GM19023 (cell line): ENCODE measurements at regions not wholly inside any gene's neighbourhood (a gene's known extent, or its start where the extent isn't known, plus 50 kb on each side); places are given as distances from the start of the nearest gene placed in this dataset.
"Not testable (repeated sequence)": the region's sequence is repeated elsewhere in the genome, so short reads cannot be mapped to it uniquely, and the experiment has no call there.

Experiments used
- ATAC-seq: cut with Tn5 transposase; IDR thresholded peaks from one replicate; pipeline ENCODE4 v1.9.1; 2021; ENCODE audit warnings: mild to moderate bottlenecking, moderate library complexity; ENCODE audit not compliant: unreplicated experiment

GRCh38 chr7:110187877-110188554, 902.9 kb upstream of the LRRN3 start:
- no peak for ATAC-seq

GRCh38 chr7:110204527-110204926, 886.4 kb upstream of the LRRN3 start:
- ATAC-seq = no peak

- ATAC-seq = no peak
These were observed 885.0 kb upstream of the LRRN3 start for GRCh38 chr7:110205899-110206298.

GRCh38 chr7:110209884-110210283, 881.0 kb upstream of the LRRN3 start:
- no peak for ATAC-seq

GRCh38 chr7:110210941-110211608, 879.9 kb upstream of the LRRN3 start:
- ATAC-seq = no peak

- ATAC-seq = no peak
These were observed 866.3 kb upstream of the LRRN3 start for GRCh38 chr7:110224643-110225042.

GRCh38 chr7:110246118-110246517, 844.8 kb upstream of the LRRN3 start:
- ATAC-seq = no peak

GRCh38 chr7:110253093-110253492, 837.8 kb upstream of the LRRN3 start:
- ATAC-seq = no peak

- no peak for ATAC-seq
These were observed 833.3 kb upstream of the LRRN3 start for GRCh38 chr7:110257673-110258072.

- ATAC-seq = no peak
These were observed 828.7 kb upstream of the LRRN3 start for GRCh38 chr7:110262251-110262650.

GRCh38 chr7:110264288-110264687, 826.6 kb upstream of the LRRN3 start:
- ATAC-seq = no peak

GRCh38 chr7:110281362-110281761, 809.6 kb upstream of the LRRN3 start:
- no peak for ATAC-seq

GRCh38 chr7:110283056-110283455, 807.9 kb upstream of the LRRN3 start:
- no peak for ATAC-seq

GRCh38 chr7:110291430-110291829, 799.5 kb upstream of the LRRN3 start:
- no peak for ATAC-seq

- ATAC-seq = no peak
These were observed 794.6 kb upstream of the LRRN3 start for GRCh38 chr7:110296321-110296720.

- ATAC-seq = no peak
These were observed 783.2 kb upstream of the LRRN3 start for GRCh38 chr7:110307776-110308175.

- no peak for ATAC-seq
These were observed 782.1 kb upstream of the LRRN3 start for GRCh38 chr7:110308791-110309190.

- no peak for ATAC-seq
These were observed 781.0 kb upstream of the LRRN3 start for GRCh38 chr7:110309941-110310340.

GRCh38 chr7:110311556-110311955, 779.4 kb upstream of the LRRN3 start:
- no peak for ATAC-seq

- no peak for ATAC-seq
These were observed 773.2 kb upstream of the LRRN3 start for GRCh38 chr7:110317541-110318265.

- ATAC-seq = not testable (repeated sequence)
These were observed 770.6 kb upstream of the LRRN3 start for GRCh38 chr7:110320285-110320684.

- ATAC-seq = no peak
These were observed 768.1 kb upstream of the LRRN3 start for GRCh38 chr7:110322796-110323195.
